CD14-positive monocyte (primary cell): ENCODE measurements at regions not wholly inside any gene's neighbourhood (a gene's known extent, or its start where the extent isn't known, plus 50 kb on each side); places are given as distances from the start of the nearest gene placed in this dataset.

ENCODE experiments used
- DNase-seq, 3 donors: peaks; one replicate each; pipeline ENCODE4 v3.0.0-alpha.2; 2011 to 2022
- H2AFZ ChIP-seq: 2 replicates; pipeline ENCODE4 v1.6.0; 2012; ENCODE audit warnings: mild to moderate bottlenecking, low read depth, low read length, inconsistent platforms; ENCODE audit not compliant: insufficient read depth, poor library complexity, severe bottlenecking
- H3K27ac ChIP-seq, 2 donors: 1 replicate in 1 of 2; 2 replicates in 1 of 2; pipeline ENCODE4 v1.5.1; 2012 to 2013; ENCODE audit warnings: low read length in 2 of 2, control low read depth in 1 of 2, inconsistent platforms in 1 of 2, low read depth in 1 of 2, mild to moderate bottlenecking in 1 of 2
- H3K27me3 ChIP-seq, 2 donors: one replicate each; pipeline versions ENCODE4 v1.6.0 to v1.6.1; 2011 to 2013; ENCODE audit warnings: low read length in 2 of 2; ENCODE audit not compliant: control insufficient read depth in 2 of 2, insufficient read depth in 2 of 2
- H3K36me3 ChIP-seq, 2 donors: replicated peaks in 1 of 2; 1 replicate in 1 of 2; 2 replicates in 1 of 2; pipeline versions ENCODE4 v1.5.1 to v1.6.1; 2012 to 2013; ENCODE audit warnings: low read length in 2 of 2, control low read depth in 1 of 2, inconsistent platforms in 1 of 2, mild to moderate bottlenecking in 1 of 2; ENCODE audit not compliant: insufficient read depth in 2 of 2, control insufficient read depth in 1 of 2
- H3K4me1 ChIP-seq, 2 donors: 1 replicate in 1 of 2; 2 replicates in 1 of 2; pipeline versions ENCODE4 v1.5.1 to v1.6.1; 2012 to 2013; ENCODE audit warnings: low read length in 2 of 2, control low read depth in 1 of 2, inconsistent platforms in 1 of 2, mild to moderate bottlenecking in 1 of 2, moderate library complexity in 1 of 2; ENCODE audit not compliant: insufficient read depth in 2 of 2, control insufficient read depth in 1 of 2
- H3K4me2 ChIP-seq: replicated peaks from 2 replicates; pipeline ENCODE3; 2012; ENCODE audit warnings: low read length, moderate library complexity, mild to moderate bottlenecking; ENCODE audit not compliant: poor library complexity, severe bottlenecking; ENCODE audit errors: extremely low read depth
- H3K4me3 ChIP-seq, 3 experiments: fragments of 200-600 bp in 1 of 3; sonication (generic) in 1 of 3; replicated peaks in 1 of 3; 1 replicate in 2 of 3; 2 replicates in 1 of 3; pipeline ENCODE4 v1.5.1; 2011 to 2013; ENCODE audit warnings: low read length in 3 of 3, mild to moderate bottlenecking in 3 of 3, control low read depth in 2 of 3, low read depth in 2 of 3, inconsistent platforms in 1 of 3, moderate library complexity in 1 of 3
- H3K79me2 ChIP-seq: 2 replicates; pipeline ENCODE4 v1.6.0; 2012; ENCODE audit warnings: mild to moderate bottlenecking, control low read depth, inconsistent platforms, low read length, moderate library complexity; ENCODE audit not compliant: insufficient read depth
- H3K9ac ChIP-seq: 2 replicates; pipeline ENCODE4 v1.6.0; 2017; ENCODE audit warnings: low read length, mild to moderate bottlenecking; ENCODE audit not compliant: insufficient read depth, poor library complexity, severe bottlenecking
- H3K9me3 ChIP-seq, 2 donors: replicated peaks in 1 of 2; 1 replicate in 1 of 2; 2 replicates in 1 of 2; pipeline versions ENCODE4 v1.5.1 to v1.6.1; 2012 to 2013; ENCODE audit warnings: low read length in 2 of 2, control low read depth in 1 of 2; ENCODE audit not compliant: control insufficient read depth in 1 of 2, insufficient read depth in 1 of 2
- H4K20me1 ChIP-seq: 2 replicates; pipeline ENCODE4 v1.6.0; 2012; ENCODE audit warnings: mild to moderate bottlenecking, low read length, control low read depth, moderate library complexity; ENCODE audit not compliant: insufficient read depth
- H3K27ac Mint-ChIP-seq, 7 donors: one replicate each; pipeline ENCODE4 v1.8.0; 2020; ENCODE audit warnings: mild to moderate bottlenecking in 7 of 7, mixed read lengths in 7 of 7, moderate library complexity in 6 of 7, inconsistent platforms in 2 of 7
- H3K27me3 Mint-ChIP-seq, 3 donors: one replicate each; pipeline ENCODE4 v1.8.0; 2021 to 2022; ENCODE audit warnings: low read depth in 3 of 3, mild to moderate bottlenecking in 3 of 3, mixed read lengths in 3 of 3, moderate library complexity in 3 of 3, inconsistent platforms in 1 of 3
- H3K36me3 Mint-ChIP-seq, 2 donors: one replicate each; pipeline ENCODE4 v1.8.0; 2020; ENCODE audit warnings: mixed read lengths in 2 of 2, inconsistent platforms in 1 of 2, mild to moderate bottlenecking in 1 of 2
- H3K4me1 Mint-ChIP-seq: one replicate; pipeline ENCODE4 v1.8.0; 2020; ENCODE audit warnings: mild to moderate bottlenecking, mixed read lengths
- H3K4me3 Mint-ChIP-seq, 2 donors: one replicate each; pipeline ENCODE4 v1.8.0; 2020; ENCODE audit warnings: mild to moderate bottlenecking in 2 of 2, mixed read lengths in 2 of 2, moderate library complexity in 1 of 2
- H3K9me3 Mint-ChIP-seq, 7 donors: one replicate each; pipeline ENCODE4 v1.8.0; 2020 to 2022; ENCODE audit warnings: mixed read lengths in 7 of 7, mild to moderate bottlenecking in 6 of 7, moderate library complexity in 6 of 7, inconsistent platforms in 2 of 7
- CTCF ChIP-seq: fragments of 200-600 bp; IDR thresholded peaks from one replicate; pipeline ENCODE4 v1.8.0; 2022; ENCODE audit warnings: antibody characterized with exemption, mild to moderate bottlenecking
- WGBS: methylation state at CpG from one replicate; pipeline ENCODE4 v1.1.5; 2013; ENCODE audit warnings: missing lambda C conversion rate; ENCODE audit not compliant: insufficient coverage; 5-methylcytosine and 5-hydroxymethylcytosine counted together
- intact Hi-C, 2 donors: fragments of 100-400 bp; cut with micrococcal nuclease; formaldehyde crosslinking; loops; one replicate each; pipeline versions ENCODE4 v1.15.0 to v1.15.1; 2023

- no peaks in the 10 kb centered on the region for H3K36me3 ChIP-seq
- H3K4me2 ChIP-seq: no peak overlapping the region
- no peak overlapping the region for H3K4me3 ChIP-seq
- Mint-ChIP-seq H3K27me3 (peaks cover 0 to 7% (median 4%) of the 10 kb centered on the region in 3 donors), H3K4me1 (no peaks in the 10 kb centered on the region), H3K36me3 (no peaks in the 10 kb centered on the region), H3K27ac (no peak overlapping the region), H3K9me3 (peaks cover 0 to 8% (median 4%) of the 10 kb centered on the region in 7 donors), H3K4me3 (no peak overlapping the region)
- WGBS: no CpG with 5 or more reads among the region's 1 CpG
- no peaks in the 10 kb centered on the region for H3K4me1 ChIP-seq
- no peak overlapping the region for H2AFZ ChIP-seq
- no peak for DNase-seq
- H3K9me3 ChIP-seq: no peaks in the 10 kb centered on the region
- no peak for TF ChIP-seq CTCF
- H3K27me3 ChIP-seq: peaks cover 0 to 2% of the 10 kb centered on the region in 2 donors
- H3K27ac ChIP-seq: no peak overlapping the region
- H3K9ac ChIP-seq: no peak overlapping the region
- no peaks in the 10 kb centered on the region for H3K79me2 ChIP-seq
- H4K20me1 ChIP-seq: no peaks in the 10 kb centered on the region
- intact Hi-C loops: no loop called here
Observed at GRCh38 chr10:125368146-125368545, 207.8 kb upstream of the CTBP2 start.

GRCh38 chr10:125363791-125364190, 203.4 kb upstream of the CTBP2 start:
- H4K20me1 ChIP-seq: no peaks in the 10 kb centered on the region
- H3K36me3 ChIP-seq: no peaks in the 10 kb centered on the region
- no peaks in the 10 kb centered on the region for H3K79me2 ChIP-seq
- no peak overlapping the region for H2AFZ ChIP-seq
- no peaks in the 10 kb centered on the region for H3K4me1 ChIP-seq
- H3K4me1 Mint-ChIP-seq: no peaks in the 10 kb centered on the region
- no peak overlapping the region for H3K27ac ChIP-seq
- no peak for TF ChIP-seq CTCF
- no peaks in the 10 kb centered on the region for H3K27me3 ChIP-seq
- H3K9ac ChIP-seq: no peak overlapping the region
- no peak overlapping the region for H3K4me2 ChIP-seq
- intact Hi-C loops: no loop called here
- no peak overlapping the region for H3K27ac Mint-ChIP-seq
- no peaks in the 10 kb centered on the region for H3K36me3 Mint-ChIP-seq
- H3K4me3 Mint-ChIP-seq: no peak overlapping the region
- no peak for DNase-seq
- H3K4me3 ChIP-seq: no peak overlapping the region
- H3K27me3 Mint-ChIP-seq: peaks cover 2% of the 10 kb centered on the region in 3 donors
- peaks cover 2 to 11% (median 8%) of the 10 kb centered on the region in 7 donors for H3K9me3 Mint-ChIP-seq
- H3K9me3 ChIP-seq: no peaks in the 10 kb centered on the region
